GM12892 (cell line): ENCODE measurements at regions not wholly inside any gene's neighbourhood (a gene's known extent, or its start where the extent isn't known, plus 50 kb on each side); places are given as distances from the start of the nearest gene placed in this dataset.

Experiments used
- DNase-seq: peaks from one replicate; pipeline ENCODE4 v3.0.0; 2011; ENCODE audit not compliant: insufficient read length
- FAIRE-seq: peaks from 2 replicates; lab custom pipeline; 2011; peaks lifted over from hg19 to GRCh38; lab: Jason Lieb, UNC
- POLR2A ChIP-seq: IDR thresholded peaks from 2 replicates; pipeline ENCODE4 v1.6.1; 2011; ENCODE audit warnings: low read depth, low read length, control low read depth
- POLR2AphosphoS5 ChIP-seq: IDR thresholded peaks from 2 replicates; pipeline ENCODE4 v1.6.1; 2011; ENCODE audit warnings: low read depth, low read length, control low read depth
- TAF1 ChIP-seq: IDR thresholded peaks from 2 replicates; pipeline ENCODE4 v1.6.1; 2011; ENCODE audit warnings: low read depth, mild to moderate bottlenecking, control low read depth, low read length, borderline replicate concordance

- FAIRE-seq = no peak
- TF ChIP-seq TAF1 = no peak
- TF ChIP-seq POLR2AphosphoS5 = no peak
- TF ChIP-seq POLR2A = no peak
- DNase-seq = no peak
Measured at GRCh38 chr16:35492225-35492624, 2032.8 kb downstream of the TP53TG3F start.

GRCh38 chr16:35497399-35497798 is 2038.0 kb downstream of the TP53TG3F start:
- FAIRE-seq (no peak), DNase-seq (no peak)
- TF ChIP-seq POLR2A = no peak
- no peak for TF ChIP-seq TAF1
- no peak for TF ChIP-seq POLR2AphosphoS5

DNA sequence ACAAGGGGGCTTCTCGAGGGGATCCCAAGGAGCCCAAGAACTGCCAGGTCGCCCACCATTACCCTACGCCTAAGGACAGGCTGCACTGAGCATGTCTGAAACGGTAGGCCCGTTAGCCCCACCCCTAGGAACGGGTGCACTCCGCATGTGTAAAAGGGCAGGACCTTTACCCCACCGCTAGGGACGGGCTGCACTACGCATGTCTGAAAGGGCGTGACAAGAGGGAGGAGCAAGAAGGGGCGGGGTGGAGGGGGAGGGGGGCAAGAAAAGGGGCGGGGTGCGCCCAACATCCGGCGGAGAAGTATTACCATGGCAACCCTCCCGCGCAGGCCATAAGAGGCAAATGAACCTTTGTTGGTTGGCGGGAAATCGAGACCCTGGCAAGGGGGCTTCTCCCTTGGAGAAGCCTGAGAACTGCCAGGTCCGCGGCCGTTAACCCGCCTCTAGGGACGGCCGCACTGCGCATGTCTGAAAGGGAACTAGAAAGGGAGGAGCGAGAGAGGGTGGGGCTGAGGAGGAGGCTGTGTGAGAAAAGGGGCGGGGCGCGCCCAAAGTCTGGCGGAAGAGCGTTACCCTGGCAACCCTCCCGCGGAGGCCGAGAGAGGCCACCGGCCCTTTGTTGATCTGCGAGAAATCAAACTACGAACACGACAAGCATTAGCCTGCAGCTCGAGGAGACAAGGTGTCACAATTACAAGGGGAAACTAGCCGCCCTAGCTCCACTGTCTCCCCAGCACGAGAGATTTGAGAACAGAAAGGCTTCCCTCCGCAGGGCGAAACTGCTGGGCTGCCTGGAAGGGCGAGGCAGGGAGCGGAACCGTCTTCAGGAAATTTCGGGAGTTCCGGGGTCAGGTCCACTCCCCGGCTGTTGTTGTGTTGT is 2046.8 kb downstream of the TP53TG3F start:
- no peak for DNase-seq
- FAIRE-seq = no peak

DNA sequence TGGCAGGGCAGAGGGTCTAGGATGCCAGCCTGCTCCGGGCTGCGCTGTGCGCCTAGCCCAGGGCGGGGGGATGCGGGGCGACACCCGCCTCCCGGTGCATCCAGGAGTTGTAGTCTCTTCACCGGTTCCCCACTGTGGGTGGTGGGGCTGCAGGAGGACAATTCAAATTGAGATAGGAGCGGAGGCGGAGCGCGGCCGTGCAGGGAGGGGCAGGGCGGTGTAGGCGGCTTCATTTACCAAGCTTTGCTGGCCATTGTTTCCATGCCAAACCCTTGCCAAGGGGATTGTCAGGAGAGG is 2047.4 kb downstream of the TP53TG3F start:
- FAIRE-seq = no peak

More for the DNA sequence above, 2046.8 kb downstream of the TP53TG3F start:
- TF ChIP-seq POLR2AphosphoS5 (no peak), TAF1 (no peak), POLR2A (no peak)

DNA sequence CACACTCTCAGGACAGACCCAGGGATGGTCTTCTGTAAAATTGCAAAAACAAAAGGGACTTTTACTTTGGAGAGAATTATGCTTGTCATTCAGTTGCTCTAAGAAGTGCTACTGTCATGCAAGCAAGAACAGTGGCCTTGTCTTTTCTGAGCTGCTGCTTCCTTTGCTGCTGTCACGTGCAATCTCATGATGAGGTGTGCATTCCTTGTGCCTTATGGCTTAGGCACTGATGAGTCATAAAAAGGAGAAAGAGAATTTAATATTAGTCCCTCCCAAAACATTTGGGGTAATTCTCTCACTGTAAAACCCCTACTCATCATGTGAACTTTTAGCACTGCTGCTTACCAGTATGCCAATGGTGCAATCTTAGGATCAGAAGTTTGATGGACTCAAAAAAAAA is 2051.3 kb downstream of the TP53TG3F start:
- DNase-seq (no peak), FAIRE-seq (no peak)
- no peak for TF ChIP-seq POLR2A
- TF ChIP-seq TAF1 = no peak
- TF ChIP-seq POLR2AphosphoS5 = no peak

More for the DNA sequence above, 2047.4 kb downstream of the TP53TG3F start:
- DNase-seq = no peak
- TF ChIP-seq POLR2A (no peak), POLR2AphosphoS5 (no peak), TAF1 (no peak)

- TF ChIP-seq POLR2AphosphoS5 = no peak
- no peak for TF ChIP-seq TAF1
- no peak for TF ChIP-seq POLR2A
- DNase-seq (no peak), FAIRE-seq (no peak)
Measured at GRCh38 chr16:35516551-35516950, 2057.1 kb downstream of the TP53TG3F start.

DNA sequence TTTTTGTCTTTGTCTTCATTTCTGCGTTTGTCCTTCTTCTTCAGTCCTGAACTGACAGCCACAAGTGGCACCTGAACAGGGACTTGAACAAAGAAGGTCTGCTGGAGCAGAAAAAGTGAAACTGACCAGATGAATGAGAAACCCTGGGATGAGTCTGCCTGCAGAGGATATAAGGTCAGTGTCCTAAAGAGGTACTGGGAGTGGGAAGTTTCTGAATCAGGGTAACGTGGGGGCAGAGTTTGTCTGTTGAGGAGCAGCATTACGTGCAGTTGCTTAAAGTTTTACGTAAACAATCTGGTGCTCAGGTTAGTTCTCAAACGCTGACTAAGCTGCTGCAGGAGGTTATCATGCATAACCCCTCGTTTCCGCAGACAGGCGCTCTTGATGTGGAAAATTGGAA is 2057.6 kb downstream of the TP53TG3F start:
- TF ChIP-seq POLR2A = no peak
- TF ChIP-seq POLR2AphosphoS5 = no peak
- TF ChIP-seq TAF1 = no peak
- no peak for DNase-seq
- FAIRE-seq = no peak

DNA sequence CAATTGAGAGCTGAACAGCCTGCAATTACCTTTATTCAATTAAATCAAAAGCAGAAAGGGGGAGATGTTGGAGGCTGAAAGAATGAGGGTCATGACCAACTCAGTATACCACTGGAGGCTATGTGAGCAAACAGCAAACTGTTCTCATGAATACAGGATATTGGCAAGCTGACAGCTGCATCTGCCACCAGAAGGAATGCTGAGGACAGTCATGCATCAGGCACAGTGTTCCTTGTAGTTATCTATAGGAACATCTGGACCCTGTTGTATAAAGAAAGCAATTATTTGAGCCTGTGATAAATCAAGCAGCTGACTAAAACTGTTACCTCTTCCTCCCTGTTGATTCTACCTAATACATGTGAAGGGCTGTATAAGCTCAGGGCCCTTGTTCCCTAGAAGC is 2064.6 kb downstream of the TP53TG3F start:
- DNase-seq = no peak
- no peak for TF ChIP-seq POLR2AphosphoS5
- TF ChIP-seq TAF1 = no peak
- no peak for TF ChIP-seq POLR2A
- no peak for FAIRE-seq

DNA sequence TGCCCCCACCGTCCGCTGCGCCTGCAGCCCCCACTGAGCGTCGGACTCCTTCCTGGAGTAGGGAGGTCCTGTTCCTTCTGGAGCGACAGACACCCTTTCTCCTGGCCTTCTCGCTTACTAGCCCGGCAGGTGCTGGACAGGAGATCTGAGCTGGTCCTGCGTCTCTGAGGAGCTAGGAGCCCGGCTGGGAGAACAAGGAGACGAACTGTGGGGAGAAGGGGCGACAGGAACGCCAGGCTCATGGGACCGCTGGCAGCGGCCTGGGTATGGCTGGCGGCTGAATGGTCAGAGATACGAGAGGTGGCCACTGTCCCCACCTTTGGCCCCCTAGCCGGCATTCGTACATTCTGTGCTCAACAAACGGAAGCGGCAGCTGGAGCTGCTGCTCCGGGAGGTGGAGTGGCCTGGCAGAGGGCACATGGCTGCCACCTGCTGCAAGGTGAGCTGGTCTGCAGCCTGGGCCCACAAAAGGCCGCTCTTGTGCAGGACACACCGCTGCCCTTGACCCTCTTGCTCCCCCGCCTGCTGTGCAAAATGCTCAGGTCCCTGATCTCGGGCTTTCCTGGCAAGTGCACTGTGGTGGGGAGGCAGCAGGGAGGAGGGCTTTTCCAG is 2066.7 kb downstream of the TP53TG3F start:
- no peak for TF ChIP-seq POLR2AphosphoS5
- TF ChIP-seq POLR2A = no peak
- no peak for TF ChIP-seq TAF1
- DNase-seq (no peak), FAIRE-seq (no peak)

DNA sequence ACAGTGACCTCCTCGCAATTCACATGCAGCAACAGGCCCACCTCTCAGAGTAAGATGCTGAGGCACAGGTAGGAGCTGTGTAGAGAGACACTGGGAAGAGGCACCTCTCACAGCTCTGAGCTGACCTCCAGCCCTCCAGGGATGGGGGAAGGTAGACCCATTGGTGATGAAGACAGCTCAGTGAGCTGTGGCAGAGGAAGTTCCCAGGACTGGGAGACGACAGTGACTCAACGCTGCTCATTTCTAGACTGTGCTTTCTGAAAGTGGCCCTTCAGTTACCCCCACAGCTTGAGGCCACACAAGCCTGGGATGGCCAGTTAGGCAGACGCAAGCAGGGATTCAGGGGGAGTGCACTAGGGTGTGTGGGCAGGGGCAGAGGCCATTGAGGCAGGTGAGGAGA is 2073.2 kb downstream of the TP53TG3F start:
- DNase-seq (no peak), FAIRE-seq (no peak)
- no peak for TF ChIP-seq POLR2A

- DNase-seq = no peak
- FAIRE-seq = no peak
- TF ChIP-seq TAF1 = no peak
- no peak for TF ChIP-seq POLR2A
- TF ChIP-seq POLR2AphosphoS5 = no peak
Measured at GRCh38 chr16:35533683-35534082, 2074.3 kb downstream of the TP53TG3F start.

- TF ChIP-seq POLR2A = no peak
- no peak for TF ChIP-seq POLR2AphosphoS5
- no peak for TF ChIP-seq TAF1
- FAIRE-seq (no peak), DNase-seq (no peak)
Measured at GRCh38 chr16:35543486-35543885, 2084.1 kb downstream of the TP53TG3F start.

DNA sequence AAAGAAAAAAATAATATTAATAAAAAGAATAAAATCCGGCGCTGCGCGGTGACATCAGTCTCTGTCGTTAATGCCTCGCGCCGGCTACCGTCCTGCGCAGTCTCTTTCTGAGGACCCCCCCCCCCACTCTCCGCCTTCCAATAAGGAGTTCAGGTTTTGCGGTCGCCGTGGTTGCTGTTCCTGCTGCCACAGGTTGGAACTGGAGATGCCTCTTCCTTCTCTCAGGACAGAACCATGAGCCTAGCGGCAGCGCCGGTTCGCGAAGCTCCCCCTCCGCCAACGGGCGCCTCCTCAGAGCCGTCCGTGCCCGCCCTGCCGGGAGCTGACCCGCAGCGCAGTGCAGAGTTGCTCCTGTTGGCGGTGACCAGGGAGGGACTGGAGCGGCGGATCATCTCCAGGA is 2093.4 kb downstream of the TP53TG3F start:
- no peak for FAIRE-seq
- TF ChIP-seq POLR2A (no peak), POLR2AphosphoS5 (no peak), TAF1 (no peak)
- DNase-seq = no peak

- DNase-seq (no peak), FAIRE-seq (no peak)
- no peak for TF ChIP-seq POLR2AphosphoS5
- no peak for TF ChIP-seq TAF1
- TF ChIP-seq POLR2A = no peak
Measured at GRCh38 chr16:35557731-35558130, 2098.3 kb downstream of the TP53TG3F start.
